GM04503 (cell line): ENCODE measurements at regions not wholly inside any gene's neighbourhood (a gene's known extent, or its start where the extent isn't known, plus 50 kb on each side); places are given as distances from the start of the nearest gene placed in this dataset.

ENCODE experiments used
- DNase-seq: peaks from one replicate; pipeline ENCODE4 v3.0.0-alpha.2; 2012; ENCODE audit warnings: low read depth

GRCh38 chr3:189557824-189558223 lies 73.4 kb upstream of the TP63 start:
- DNase-seq: no peak

GRCh38 chr3:189561256-189561655 lies 69.9 kb upstream of the TP63 start:
- DNase-seq: no peak

DNA sequence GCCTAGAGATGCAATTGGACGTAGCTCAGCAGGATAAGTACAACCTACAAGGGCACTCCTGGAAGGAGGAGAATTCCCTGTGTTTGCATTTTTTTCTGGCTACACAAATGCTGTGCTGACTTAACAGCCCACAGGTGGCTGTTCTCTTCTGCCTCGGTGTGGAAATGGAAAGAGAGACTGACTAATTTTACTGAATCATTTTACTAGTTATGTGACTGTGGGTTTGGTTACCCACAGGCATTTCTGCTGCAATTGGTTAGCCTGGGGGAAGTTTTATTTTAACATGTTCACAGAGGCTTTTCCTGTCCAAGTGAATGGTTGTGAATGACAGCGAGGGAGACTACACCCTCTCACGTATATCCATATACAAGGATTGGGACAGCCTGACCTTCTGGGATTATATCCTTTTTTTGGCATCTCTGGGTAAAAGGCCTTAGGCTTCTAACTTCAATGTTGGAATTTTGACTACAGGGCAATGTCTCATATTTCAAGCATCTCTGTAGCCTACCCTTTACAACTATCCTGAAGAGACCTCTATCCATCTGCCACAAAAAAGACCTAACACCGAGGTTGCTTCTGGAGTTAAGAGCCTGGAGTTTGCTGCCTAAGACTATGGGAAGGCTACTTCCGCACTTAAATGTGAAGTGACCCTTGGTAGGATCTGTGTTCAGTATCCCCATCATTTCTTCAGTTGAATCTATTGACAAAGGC lies 67.2 kb upstream of the TP63 start:
- peak; percentile 83 for DNase-seq

DNA sequence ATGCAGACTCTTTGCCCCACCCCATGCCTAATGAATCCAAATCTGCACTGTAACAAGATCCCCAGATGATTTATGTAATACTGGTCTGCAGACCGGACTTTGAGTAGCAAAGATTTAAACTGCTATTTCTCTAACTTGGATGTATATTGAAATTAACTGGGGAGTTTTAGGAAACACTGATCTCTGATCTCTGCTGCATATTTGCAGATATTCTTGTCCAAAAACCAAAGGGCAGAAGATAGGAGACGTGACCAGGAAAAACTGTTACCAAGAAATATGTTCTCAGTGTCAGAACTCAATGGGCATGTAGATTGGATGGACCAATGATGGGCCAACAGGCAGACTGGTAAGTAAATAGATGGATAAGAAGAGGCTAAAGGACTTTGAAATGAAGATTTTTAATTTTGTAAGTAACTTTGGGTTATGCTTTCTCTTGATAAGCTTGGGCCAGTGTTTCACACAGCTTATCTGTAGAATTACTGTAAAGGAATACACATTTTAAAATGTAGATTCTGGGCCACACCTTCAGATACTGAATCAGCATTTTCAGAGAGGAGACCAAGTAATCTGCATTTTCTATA lies 64.5 kb upstream of the TP63 start:
- DNase-seq: no peak

GRCh38 chr3:189567322-189567721 lies 63.9 kb upstream of the TP63 start:
- DNase-seq: no peak

DNA sequence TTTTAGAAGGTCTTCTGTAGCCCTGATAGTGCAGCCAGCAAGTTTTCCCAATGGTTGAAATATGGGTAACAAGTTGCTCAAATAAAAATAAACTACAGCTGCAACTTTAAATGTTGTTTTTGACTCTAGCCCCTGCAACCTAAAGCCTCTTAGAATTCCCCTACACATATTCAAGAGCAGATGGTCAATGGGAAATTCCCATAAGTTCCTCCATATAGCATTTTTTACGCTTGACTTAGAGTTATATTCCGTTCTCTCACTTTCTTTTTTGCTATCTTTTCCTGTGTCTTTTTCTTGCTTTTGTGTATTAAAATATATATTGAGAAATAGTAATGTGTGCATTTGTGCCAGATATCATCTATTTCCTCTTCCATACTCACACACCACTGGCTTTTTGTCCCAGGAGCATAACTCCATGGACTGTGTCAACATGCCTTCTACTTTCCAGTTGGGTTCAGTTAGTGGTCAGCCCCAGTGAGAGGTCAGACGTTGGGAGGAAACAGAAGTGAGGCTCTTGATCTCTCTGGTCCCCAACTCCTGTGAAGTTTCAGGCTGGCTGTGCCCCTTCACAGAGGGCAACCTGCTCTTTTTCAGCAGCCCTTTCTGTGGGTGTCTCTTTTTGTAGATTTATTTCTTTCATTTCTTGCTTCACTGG lies 63.3 kb upstream of the TP63 start:
- DNase-seq: no peak

GRCh38 chr3:189568961-189569360 lies 62.2 kb upstream of the TP63 start:
- DNase-seq: no peak

DNA sequence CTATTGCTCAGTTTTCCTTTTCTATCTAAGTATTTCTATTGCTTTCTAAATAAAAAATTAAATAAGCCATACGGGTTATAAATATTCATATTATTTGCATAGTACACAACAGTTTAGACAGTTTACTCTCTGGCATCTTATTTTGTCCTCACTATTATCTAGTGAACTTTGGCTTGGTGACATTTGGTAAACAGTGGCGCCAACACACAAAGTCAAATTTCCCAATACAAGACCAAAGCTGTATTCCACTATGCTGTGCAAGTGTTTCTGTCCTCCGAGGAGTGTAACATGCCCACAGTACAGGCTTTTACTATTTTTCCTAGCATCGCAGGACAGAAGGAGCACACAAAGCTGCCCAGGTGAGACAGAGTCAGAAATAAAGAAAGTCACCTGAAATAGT lies 61.7 kb upstream of the TP63 start:
- DNase-seq: no peak

- DNase-seq: no peak
Measured at GRCh38 chr3:189570916-189571315, 60.3 kb upstream of the TP63 start.

- DNase-seq: peak; percentile 58
Measured at GRCh38 chr3:189572249-189572648, 58.9 kb upstream of the TP63 start.

- DNase-seq: no peak
Measured at GRCh38 chr3:189573004-189573403, 58.2 kb upstream of the TP63 start.

DNA sequence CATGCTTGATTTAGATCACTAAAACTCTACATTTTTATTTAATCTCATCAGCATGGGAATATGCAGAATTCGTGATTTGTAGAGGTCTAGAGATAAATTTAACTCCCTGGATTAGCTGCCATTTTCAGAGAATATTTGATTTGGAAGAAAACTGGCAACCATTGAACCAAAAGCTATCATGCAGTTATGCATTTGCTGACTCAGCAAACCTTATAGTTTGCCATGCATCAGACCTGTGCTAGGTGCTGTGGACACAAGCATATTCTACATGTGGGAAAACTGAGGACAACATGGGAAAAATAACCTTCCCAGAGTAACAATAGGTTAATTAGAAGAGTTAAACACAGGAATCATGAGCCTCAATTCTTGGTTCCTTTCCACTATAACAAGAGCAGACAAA lies 54.7 kb upstream of the TP63 start:
- no peak for DNase-seq

- no peak for DNase-seq
Measured at GRCh38 chr3:189577050-189577951, 53.9 kb upstream of the TP63 start.

DNA sequence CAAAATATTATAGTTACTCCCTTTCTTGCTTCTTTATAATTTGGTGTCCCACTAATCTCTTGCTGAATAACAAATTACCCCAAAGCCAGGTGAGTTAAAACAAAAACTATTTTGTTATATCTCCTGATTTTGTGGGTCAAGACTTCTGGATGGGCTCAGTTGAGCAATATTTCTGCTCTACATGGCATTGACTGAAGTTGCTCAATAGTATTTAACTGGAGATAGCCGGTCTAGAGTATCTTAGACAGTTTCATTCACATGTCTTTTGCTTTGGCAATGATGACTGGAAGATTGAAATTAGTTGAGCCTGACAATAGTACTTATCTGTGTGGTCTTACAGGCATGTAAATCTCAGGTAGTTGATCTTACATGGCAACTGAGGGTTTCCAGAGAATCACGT lies 51.0 kb upstream of the TP63 start:
- no peak for DNase-seq
